HCT116 (cell line): ENCODE measurements at regions not wholly inside any gene's neighbourhood (a gene's known extent, or its start where the extent isn't known, plus 50 kb on each side); places are given as distances from the start of the nearest gene placed in this dataset.

ENCODE experiments used
- ATAC-seq: fragments of 200-7000 bp; cut with Tn5 transposase; 2 replicates; pipeline ENCODE4 v1.9.1; 2020; ENCODE audit warnings: mild to moderate bottlenecking, moderate library complexity
- BruUV-seq: library from RNA; stranded (reverse); fragments of 400-500 nt; replicated peaks from 2 replicates; lab custom pipeline; 2021; lab: Mats Ljungman, UMichigan
- CTCF ChIA-PET: fragments of 300-600 bp; sonication (Branson Sonifier 250); formaldehyde crosslinking; loops from one replicate; lab custom pipeline; 2021; ENCODE audit warnings: antibody characterized with exemption; lab: Charles Lee
- POLR2A ChIA-PET: fragments of 300-600, 350-600 bp; sonication (Branson Sonifier 250); formaldehyde crosslinking; loops from one replicate; lab custom pipeline; 2021; ENCODE audit warnings: antibody characterized with exemption; lab: Charles Lee
- RAD21 ChIA-PET, 2 experiments: fragments of 300-600 bp; sonication (Branson Sonifier 250); formaldehyde crosslinking; loops; one replicate each; lab custom pipeline; 2023; ENCODE audit warnings: low total read pairs in 2 of 2; ENCODE audit not compliant: uncharacterized antibody in 2 of 2, unreplicated experiment in 2 of 2, low non-redundant PET in 1 of 2; lab: Charles Lee
- DNase-seq: peaks from one replicate; pipeline ENCODE4 v3.0.0-alpha.2; 2010; ENCODE audit warnings: low read depth, low spot score
- H2AFZ ChIP-seq: fragments of 200-600 bp; shearing (Covaris generic), sonication (generic); 2 replicates; pipeline ENCODE4 v1.6.1; 2017; ENCODE audit warnings: low read depth, mixed run types, mixed read lengths, antibody characterized with exemption, low read length; ENCODE audit not compliant: poor library complexity, severe bottlenecking
- H3K27ac ChIP-seq: 2 replicates; pipeline ENCODE4 v1.5.1; 2012; ENCODE audit warnings: low read depth, low read length
- H3K27me3 ChIP-seq: fragments of 200-600 bp; sonication (generic); 2 replicates; pipeline ENCODE4 v1.6.1; 2016; ENCODE audit warnings: mixed run types, low read length, mixed read lengths; ENCODE audit not compliant: insufficient read depth
- H3K36me3 ChIP-seq, 2 experiments: fragments of 200-500 bp in 1 of 2; fragments of 200-600 bp in 1 of 2; sonication (Bioruptor generic) in 1 of 2; sonication (generic) in 1 of 2; 2 replicates each; pipeline versions ENCODE4 v1.5.1 to v1.6.1; 2014 to 2016; ENCODE audit warnings: low read length in 2 of 2, inconsistent platforms in 1 of 2, mixed read lengths in 1 of 2, mixed run types in 1 of 2; ENCODE audit not compliant: insufficient read depth in 2 of 2, control insufficient read depth in 1 of 2
- H3K4me1 ChIP-seq, 2 experiments: fragments of 200-600 bp in 1 of 2; sonication (generic) in 1 of 2; 2 replicates each; pipeline versions ENCODE4 v1.5.1 to v1.6.1; 2012 to 2017; ENCODE audit warnings: low read length in 2 of 2, inconsistent platforms in 1 of 2, mild to moderate bottlenecking in 1 of 2, mixed read lengths in 1 of 2, mixed run types in 1 of 2, moderate library complexity in 1 of 2; ENCODE audit not compliant: insufficient read depth in 2 of 2, control insufficient read depth in 1 of 2
- H3K4me2 ChIP-seq: fragments of 200-600 bp; sonication (generic); 2 replicates; pipeline ENCODE4 v1.6.1; 2017; ENCODE audit warnings: mixed run types, low read length, mixed read lengths
- H3K4me3 ChIP-seq, 2 experiments: fragments of 200-600 bp in 1 of 2; sonication (generic) in 1 of 2; replicated peaks in 1 of 2; 2 replicates each; pipeline ENCODE4 v1.5.1; 2011 to 2016; ENCODE audit warnings: low read length in 2 of 2, control low read depth in 1 of 2, low read depth in 1 of 2, mild to moderate bottlenecking in 1 of 2, mixed read lengths in 1 of 2, mixed run types in 1 of 2
- H3K79me2 ChIP-seq: fragments of 200-600 bp; sonication (generic); 2 replicates; pipeline ENCODE4 v1.6.1; 2017; ENCODE audit warnings: mild to moderate bottlenecking, mixed run types, low read length, moderate library complexity, mixed read lengths; ENCODE audit not compliant: insufficient read depth
- H3K9ac ChIP-seq: fragments of 200-600 bp; sonication (generic); 2 replicates; pipeline ENCODE4 v1.6.1; 2016; ENCODE audit warnings: low read length, mixed read lengths
- H3K9me2 ChIP-seq: fragments of 200-600 bp; sonication (generic), shearing (Covaris generic); 2 replicates; pipeline ENCODE4 v1.6.1; 2017; ENCODE audit warnings: mixed run types, mild to moderate bottlenecking, moderate library complexity; ENCODE audit not compliant: insufficient read depth
- H3K9me3 ChIP-seq, 2 experiments: fragments of 200-500 bp in 1 of 2; fragments of 200-600 bp in 1 of 2; sonication (Bioruptor generic) in 1 of 2; sonication (generic) in 1 of 2; 2 replicates each; pipeline ENCODE4 v1.6.1; 2014 to 2017; ENCODE audit warnings: low read length in 2 of 2, mixed read lengths in 2 of 2, inconsistent platforms in 1 of 2, low read depth in 1 of 2, mild to moderate bottlenecking in 1 of 2, mixed run types in 1 of 2, moderate library complexity in 1 of 2; ENCODE audit not compliant: control insufficient read depth in 1 of 2, insufficient read depth in 1 of 2
- H4K20me1 ChIP-seq: fragments of 200-600 bp; sonication (generic), shearing (Covaris generic); 2 replicates; pipeline ENCODE4 v1.6.1; 2017; ENCODE audit warnings: mixed run types, mild to moderate bottlenecking, moderate library complexity; ENCODE audit not compliant: insufficient read depth
- EZH2phosphoT487 ChIP-seq: fragments of 200-600 bp; IDR thresholded peaks from 2 replicates; pipeline ENCODE4 v1.6.1; 2018; ENCODE audit warnings: antibody characterized with exemption, borderline replicate concordance
- SIN3A ChIP-seq: IDR thresholded peaks from 2 replicates; pipeline ENCODE4 v1.6.1; 2012; ENCODE audit warnings: low read depth
- SP1 ChIP-seq: IDR thresholded peaks from 2 replicates; pipeline ENCODE4 v1.6.1; 2012; ENCODE audit warnings: low read depth
- YY1 ChIP-seq: IDR thresholded peaks from 2 replicates; pipeline ENCODE4 v1.6.1; 2011; ENCODE audit warnings: low read length, low read depth, moderate library complexity, mild to moderate bottlenecking; ENCODE audit not compliant: insufficient replicate concordance; ENCODE audit errors: extremely low read depth
- intact Hi-C: fragments of 100-400 bp; cut with micrococcal nuclease; formaldehyde crosslinking; loops from 2 replicates; pipeline ENCODE4 v1.10.0; 2022
- TF ChIP-seq, protein P1 (sequence below): IDR thresholded peaks from 2 replicates; pipeline ENCODE4 v1.6.1; 2011; ENCODE audit warnings: mild to moderate bottlenecking, low read length, moderate library complexity; ENCODE audit not compliant: insufficient replicate concordance; ENCODE audit errors: extremely low read depth
- TF ChIP-seq, protein P2 (sequence below): IDR thresholded peaks from 2 replicates; pipeline ENCODE4 v1.6.1; 2012; ENCODE audit warnings: low read depth

DNA sequence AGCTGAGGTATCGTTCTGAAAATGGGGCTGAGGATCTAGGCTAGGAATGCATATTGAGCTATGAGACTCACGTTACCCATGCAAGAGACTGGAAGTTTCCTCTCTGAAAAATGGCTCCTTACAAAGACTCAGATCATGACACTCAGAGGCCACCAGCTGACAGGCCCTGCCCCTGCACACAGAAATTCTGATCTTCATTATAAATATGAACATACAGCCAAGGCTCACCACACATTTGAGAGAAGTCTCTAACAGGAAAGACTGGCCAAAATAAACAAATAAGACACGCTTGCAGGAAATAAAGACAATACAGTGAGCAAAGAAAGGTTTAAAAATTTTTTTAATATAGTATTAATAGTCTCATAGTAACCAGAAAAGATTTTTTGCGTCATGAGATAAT, 365.9 kb downstream of the NFIB start:
- H3K27ac ChIP-seq: no peak overlapping the region
- H2AFZ ChIP-seq: no peak overlapping the region
- DNase-seq (no peak), ATAC-seq (no peak)
- no peaks in the 10 kb centered on the region for H3K4me1 ChIP-seq
- ChIA-PET RAD21 (no interaction called here), CTCF (no interaction called here)
- no peaks in the 10 kb centered on the region; a peak in 1 of 4 replicates for H3K9me3 ChIP-seq
- no peak overlapping the region for H3K9ac ChIP-seq
- BruUV-seq: no TSS peak
- H3K4me2 ChIP-seq: no peak overlapping the region
- TF ChIP-seq EZH2phosphoT487: no peak
- TF ChIP-seq YY1: no peak
- no peak for TF ChIP-seq SP1
- TF ChIP-seq SIN3A: no peak
- TF ChIP-seq, protein P1, sequence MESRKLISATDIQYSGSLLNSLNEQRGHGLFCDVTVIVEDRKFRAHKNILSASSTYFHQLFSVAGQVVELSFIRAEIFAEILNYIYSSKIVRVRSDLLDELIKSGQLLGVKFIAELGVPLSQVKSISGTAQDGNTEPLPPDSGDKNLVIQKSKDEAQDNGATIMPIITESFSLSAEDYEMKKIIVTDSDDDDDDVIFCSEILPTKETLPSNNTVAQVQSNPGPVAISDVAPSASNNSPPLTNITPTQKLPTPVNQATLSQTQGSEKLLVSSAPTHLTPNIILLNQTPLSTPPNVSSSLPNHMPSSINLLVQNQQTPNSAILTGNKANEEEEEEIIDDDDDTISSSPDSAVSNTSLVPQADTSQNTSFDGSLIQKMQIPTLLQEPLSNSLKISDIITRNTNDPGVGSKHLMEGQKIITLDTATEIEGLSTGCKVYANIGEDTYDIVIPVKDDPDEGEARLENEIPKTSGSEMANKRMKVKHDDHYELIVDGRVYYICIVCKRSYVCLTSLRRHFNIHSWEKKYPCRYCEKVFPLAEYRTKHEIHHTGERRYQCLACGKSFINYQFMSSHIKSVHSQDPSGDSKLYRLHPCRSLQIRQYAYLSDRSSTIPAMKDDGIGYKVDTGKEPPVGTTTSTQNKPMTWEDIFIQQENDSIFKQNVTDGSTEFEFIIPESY: no peak
- TF ChIP-seq, protein P2, sequence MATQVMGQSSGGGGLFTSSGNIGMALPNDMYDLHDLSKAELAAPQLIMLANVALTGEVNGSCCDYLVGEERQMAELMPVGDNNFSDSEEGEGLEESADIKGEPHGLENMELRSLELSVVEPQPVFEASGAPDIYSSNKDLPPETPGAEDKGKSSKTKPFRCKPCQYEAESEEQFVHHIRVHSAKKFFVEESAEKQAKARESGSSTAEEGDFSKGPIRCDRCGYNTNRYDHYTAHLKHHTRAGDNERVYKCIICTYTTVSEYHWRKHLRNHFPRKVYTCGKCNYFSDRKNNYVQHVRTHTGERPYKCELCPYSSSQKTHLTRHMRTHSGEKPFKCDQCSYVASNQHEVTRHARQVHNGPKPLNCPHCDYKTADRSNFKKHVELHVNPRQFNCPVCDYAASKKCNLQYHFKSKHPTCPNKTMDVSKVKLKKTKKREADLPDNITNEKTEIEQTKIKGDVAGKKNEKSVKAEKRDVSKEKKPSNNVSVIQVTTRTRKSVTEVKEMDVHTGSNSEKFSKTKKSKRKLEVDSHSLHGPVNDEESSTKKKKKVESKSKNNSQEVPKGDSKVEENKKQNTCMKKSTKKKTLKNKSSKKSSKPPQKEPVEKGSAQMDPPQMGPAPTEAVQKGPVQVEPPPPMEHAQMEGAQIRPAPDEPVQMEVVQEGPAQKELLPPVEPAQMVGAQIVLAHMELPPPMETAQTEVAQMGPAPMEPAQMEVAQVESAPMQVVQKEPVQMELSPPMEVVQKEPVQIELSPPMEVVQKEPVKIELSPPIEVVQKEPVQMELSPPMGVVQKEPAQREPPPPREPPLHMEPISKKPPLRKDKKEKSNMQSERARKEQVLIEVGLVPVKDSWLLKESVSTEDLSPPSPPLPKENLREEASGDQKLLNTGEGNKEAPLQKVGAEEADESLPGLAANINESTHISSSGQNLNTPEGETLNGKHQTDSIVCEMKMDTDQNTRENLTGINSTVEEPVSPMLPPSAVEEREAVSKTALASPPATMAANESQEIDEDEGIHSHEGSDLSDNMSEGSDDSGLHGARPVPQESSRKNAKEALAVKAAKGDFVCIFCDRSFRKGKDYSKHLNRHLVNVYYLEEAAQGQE: no peak
- TF ChIP-seq, all 23 proteins: peak for 0
- no peak overlapping the region for H3K4me3 ChIP-seq
- no peaks in the 10 kb centered on the region for H3K79me2 ChIP-seq
- no peaks in the 10 kb centered on the region for H3K36me3 ChIP-seq
- no peaks in the 10 kb centered on the region for H3K9me2 ChIP-seq
- H3K27me3 ChIP-seq: no peaks in the 10 kb centered on the region
- intact Hi-C loops: no loop called here
- POLR2A ChIA-PET: no interaction called here
- H4K20me1 ChIP-seq: no peaks in the 10 kb centered on the region
